GM12878 (cell line): ENCODE measurements at regions not wholly inside any gene's neighbourhood (a gene's known extent, or its start where the extent isn't known, plus 50 kb on each side); places are given as distances from the start of the nearest gene placed in this dataset.

ENCODE experiments used
- ATF7 ChIP-seq: fragments of 450-650 bp; IDR thresholded peaks from 2 replicates; pipeline ENCODE4 v1.6.1; 2016; ENCODE audit warnings: low read depth, mild to moderate bottlenecking
- CBX3 ChIP-seq: fragments of 200-600 bp; sonication (generic); IDR thresholded peaks from 2 replicates; pipeline ENCODE4 v1.6.1; 2016; ENCODE audit warnings: low read depth, borderline replicate concordance
- CEBPB ChIP-seq, 2 experiments: fragments of 150-350 bp in 1 of 2; IDR thresholded peaks; 2 replicates each; pipeline ENCODE4 v1.6.1; 2012 to 2014; ENCODE audit warnings: low read depth in 2 of 2, low read length in 2 of 2, borderline replicate concordance in 1 of 2, inconsistent platforms in 1 of 2
- CHD4 ChIP-seq: fragments of 200-600 bp; sonication (generic); IDR thresholded peaks from 2 replicates; pipeline ENCODE4 v1.6.1; 2016; ENCODE audit warnings: mild to moderate bottlenecking
- HDAC6 ChIP-seq: fragments of 200-600 bp; sonication (generic); IDR thresholded peaks from one replicate; pipeline ENCODE4 v1.8.0; 2017; ENCODE audit warnings: antibody characterized with exemption; ENCODE audit not compliant: unreplicated experiment
- IRF5 ChIP-seq: fragments of 450-650 bp; IDR thresholded peaks from 2 replicates; pipeline ENCODE4 v1.6.1; 2017; ENCODE audit warnings: borderline replicate concordance
- KDM1A ChIP-seq: fragments of 200-600 bp; sonication (generic); IDR thresholded peaks from 2 replicates; pipeline ENCODE4 v1.6.1; 2016; ENCODE audit warnings: borderline replicate concordance
- LARP7 ChIP-seq: fragments of 450-650 bp; IDR thresholded peaks from 2 replicates; pipeline ENCODE4 v1.6.1; 2017; ENCODE audit warnings: mild to moderate bottlenecking
- MXI1 ChIP-seq: fragments of 150-350 bp; IDR thresholded peaks from 2 replicates; pipeline ENCODE4 v1.6.1; 2011; ENCODE audit warnings: low read depth, mild to moderate bottlenecking, inconsistent platforms, low read length, improper control_type of control experiment
- NBN ChIP-seq: fragments of 450-650 bp; IDR thresholded peaks from 2 replicates; pipeline ENCODE4 v1.6.1; 2016
- NFYA ChIP-seq: IDR thresholded peaks from 2 replicates; pipeline ENCODE4 v1.6.1; 2011; ENCODE audit warnings: low read depth, mild to moderate bottlenecking, low read length, improper control_type of control experiment, borderline replicate concordance
- PAX8 ChIP-seq: fragments of 450-650 bp; IDR thresholded peaks from 2 replicates; pipeline ENCODE4 v1.6.1; 2017; ENCODE audit warnings: mild to moderate bottlenecking, moderate library complexity
- RB1 ChIP-seq: fragments of 450-650 bp; formaldehyde crosslinking; IDR thresholded peaks from 2 replicates; pipeline ENCODE4 v1.6.1; 2017; ENCODE audit warnings: mild to moderate bottlenecking, borderline replicate concordance
- SIN3A ChIP-seq: IDR thresholded peaks from 2 replicates; pipeline ENCODE4 v1.6.1; 2012; ENCODE audit warnings: low read depth, low read length, improper control_type of control experiment
- SMARCA5 ChIP-seq: fragments of 450-650 bp; IDR thresholded peaks from 2 replicates; pipeline ENCODE4 v1.6.1; 2017; ENCODE audit warnings: mild to moderate bottlenecking
- SUPT20H ChIP-seq: IDR thresholded peaks from 2 replicates; pipeline ENCODE4 v1.6.1; 2011; ENCODE audit warnings: low read depth, mild to moderate bottlenecking, low read length, moderate library complexity, borderline replicate concordance; ENCODE audit not compliant: control insufficient read depth
- SUZ12 ChIP-seq: fragments of 200-600 bp; sonication (generic); IDR thresholded peaks from one replicate; pipeline ENCODE4 v1.6.1; 2018; ENCODE audit warnings: antibody characterized with exemption, mild to moderate bottlenecking; ENCODE audit not compliant: unreplicated experiment
- TBL1XR1 ChIP-seq: IDR thresholded peaks from 2 replicates; pipeline ENCODE4 v1.6.1; 2012; ENCODE audit warnings: low read depth, low read length, improper control_type of control experiment
- TCF12 ChIP-seq: IDR thresholded peaks from 2 replicates; pipeline ENCODE4 v1.6.1; 2011; ENCODE audit warnings: low read depth, mild to moderate bottlenecking, low read length
- YBX1 ChIP-seq: fragments of 450-650 bp; IDR thresholded peaks from 2 replicates; pipeline ENCODE4 v1.6.1; 2016; ENCODE audit warnings: antibody characterized with exemption
- ZNF24 ChIP-seq: fragments of 450-650 bp; IDR thresholded peaks from 2 replicates; pipeline ENCODE4 v1.6.1; 2017; ENCODE audit warnings: antibody characterized with exemption, mild to moderate bottlenecking
- ZSCAN29 ChIP-seq: fragments of 450-650 bp; IDR thresholded peaks from 2 replicates; pipeline ENCODE4 v1.6.1; 2017; ENCODE audit warnings: mild to moderate bottlenecking, moderate library complexity
- TF ChIP-seq, protein P1 (sequence below): IDR thresholded peaks from 2 replicates; pipeline ENCODE4 v1.6.1; 2012; ENCODE audit warnings: low read depth, low read length, improper control_type of control experiment
- TF ChIP-seq, protein P2 (sequence below): IDR thresholded peaks from 2 replicates; pipeline ENCODE4 v1.6.1; 2011; ENCODE audit warnings: mild to moderate bottlenecking, low read depth, low read length, moderate library complexity; ENCODE audit not compliant: insufficient replicate concordance
- TF ChIP-seq, protein P3 (sequence below): fragments of 450-650 bp; IDR thresholded peaks from 2 replicates; pipeline ENCODE4 v1.6.1; 2017; ENCODE audit warnings: low read depth, mild to moderate bottlenecking, moderate library complexity
- TF ChIP-seq, protein P4 (sequence below): IDR thresholded peaks from 2 replicates; pipeline ENCODE4 v1.6.1; 2011; ENCODE audit warnings: borderline replicate concordance, low read depth, mild to moderate bottlenecking, moderate library complexity, low read length; ENCODE audit not compliant: insufficient read depth, poor library complexity, severe bottlenecking
- TF ChIP-seq, protein P5 (sequence below): fragments of 450-650 bp; IDR thresholded peaks from 2 replicates; pipeline ENCODE4 v1.6.1; 2016; ENCODE audit warnings: mild to moderate bottlenecking

DNA sequence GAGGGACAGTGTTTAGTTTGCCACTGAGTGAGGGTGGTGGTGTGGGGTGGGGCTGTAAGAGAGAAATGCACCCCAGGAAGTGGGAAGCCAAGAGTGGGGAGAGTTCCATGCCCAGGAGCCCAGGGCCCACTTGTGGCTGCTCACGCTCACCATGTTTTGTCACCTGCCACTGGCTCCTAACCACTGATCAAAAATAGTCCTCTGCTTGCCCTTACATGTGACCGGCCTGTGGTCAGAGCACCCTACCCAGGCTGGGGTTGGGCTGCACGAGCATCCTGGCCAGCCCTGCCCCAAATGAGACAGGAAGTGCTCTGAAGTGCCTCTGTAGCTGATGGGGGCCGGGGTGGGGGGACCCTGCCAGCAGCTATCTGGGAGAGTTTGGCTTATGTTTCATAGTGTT is 216.3 kb downstream of the RPLP1 start (continued):
- TF ChIP-seq, protein P1, sequence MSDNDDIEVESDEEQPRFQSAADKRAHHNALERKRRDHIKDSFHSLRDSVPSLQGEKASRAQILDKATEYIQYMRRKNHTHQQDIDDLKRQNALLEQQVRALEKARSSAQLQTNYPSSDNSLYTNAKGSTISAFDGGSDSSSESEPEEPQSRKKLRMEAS: no peak; the same call in 1 of the 2 replicates
- TF ChIP-seq TCF12 (peak; percentile 66; the same call in 1 of the 2 replicates), ATF7 (peak; percentile 65), HDAC6 (no peak), ZNF24 (no peak), NFYA (no peak), SMARCA5 (no peak), PAX8 (no peak), LARP7 (peak; percentile 37; the same call in 1 of the 2 replicates), CEBPB (IDR thresholded peaks at IDR 0.05; ENCODE audit: borderline replicate concordance in 1 of 2, low read depth in 2 of 2, low read length in 2 of 2) (no peak), SUPT20H (no peak), CBX3 (no peak), IRF5 (no peak), CHD4 (no peak), RB1 (no peak), NBN (peak; percentile 74), KDM1A (no peak), YBX1 (no peak), SUZ12 (no peak), TBL1XR1 (no peak), SIN3A (no peak), ZSCAN29 (no peak), MXI1 (no peak)
- TF ChIP-seq, protein P2, sequence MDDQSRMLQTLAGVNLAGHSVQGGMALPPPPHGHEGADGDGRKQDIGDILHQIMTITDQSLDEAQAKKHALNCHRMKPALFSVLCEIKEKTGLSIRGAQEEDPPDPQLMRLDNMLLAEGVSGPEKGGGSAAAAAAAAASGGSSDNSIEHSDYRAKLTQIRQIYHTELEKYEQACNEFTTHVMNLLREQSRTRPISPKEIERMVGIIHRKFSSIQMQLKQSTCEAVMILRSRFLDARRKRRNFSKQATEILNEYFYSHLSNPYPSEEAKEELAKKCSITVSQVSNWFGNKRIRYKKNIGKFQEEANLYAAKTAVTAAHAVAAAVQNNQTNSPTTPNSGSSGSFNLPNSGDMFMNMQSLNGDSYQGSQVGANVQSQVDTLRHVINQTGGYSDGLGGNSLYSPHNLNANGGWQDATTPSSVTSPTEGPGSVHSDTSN: no peak
- TF ChIP-seq, protein P3, sequence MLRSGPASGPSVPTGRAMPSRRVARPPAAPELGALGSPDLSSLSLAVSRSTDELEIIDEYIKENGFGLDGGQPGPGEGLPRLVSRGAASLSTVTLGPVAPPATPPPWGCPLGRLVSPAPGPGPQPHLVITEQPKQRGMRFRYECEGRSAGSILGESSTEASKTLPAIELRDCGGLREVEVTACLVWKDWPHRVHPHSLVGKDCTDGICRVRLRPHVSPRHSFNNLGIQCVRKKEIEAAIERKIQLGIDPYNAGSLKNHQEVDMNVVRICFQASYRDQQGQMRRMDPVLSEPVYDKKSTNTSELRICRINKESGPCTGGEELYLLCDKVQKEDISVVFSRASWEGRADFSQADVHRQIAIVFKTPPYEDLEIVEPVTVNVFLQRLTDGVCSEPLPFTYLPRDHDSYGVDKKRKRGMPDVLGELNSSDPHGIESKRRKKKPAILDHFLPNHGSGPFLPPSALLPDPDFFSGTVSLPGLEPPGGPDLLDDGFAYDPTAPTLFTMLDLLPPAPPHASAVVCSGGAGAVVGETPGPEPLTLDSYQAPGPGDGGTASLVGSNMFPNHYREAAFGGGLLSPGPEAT: peak; percentile 81; the same call in 1 of the 2 replicates
- TF ChIP-seq, protein P4, sequence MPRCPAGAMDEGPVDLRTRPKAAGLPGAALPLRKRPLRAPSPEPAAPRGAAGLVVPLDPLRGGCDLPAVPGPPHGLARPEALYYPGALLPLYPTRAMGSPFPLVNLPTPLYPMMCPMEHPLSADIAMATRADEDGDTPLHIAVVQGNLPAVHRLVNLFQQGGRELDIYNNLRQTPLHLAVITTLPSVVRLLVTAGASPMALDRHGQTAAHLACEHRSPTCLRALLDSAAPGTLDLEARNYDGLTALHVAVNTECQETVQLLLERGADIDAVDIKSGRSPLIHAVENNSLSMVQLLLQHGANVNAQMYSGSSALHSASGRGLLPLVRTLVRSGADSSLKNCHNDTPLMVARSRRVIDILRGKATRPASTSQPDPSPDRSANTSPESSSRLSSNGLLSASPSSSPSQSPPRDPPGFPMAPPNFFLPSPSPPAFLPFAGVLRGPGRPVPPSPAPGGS: no peak
- TF ChIP-seq, protein P5, sequence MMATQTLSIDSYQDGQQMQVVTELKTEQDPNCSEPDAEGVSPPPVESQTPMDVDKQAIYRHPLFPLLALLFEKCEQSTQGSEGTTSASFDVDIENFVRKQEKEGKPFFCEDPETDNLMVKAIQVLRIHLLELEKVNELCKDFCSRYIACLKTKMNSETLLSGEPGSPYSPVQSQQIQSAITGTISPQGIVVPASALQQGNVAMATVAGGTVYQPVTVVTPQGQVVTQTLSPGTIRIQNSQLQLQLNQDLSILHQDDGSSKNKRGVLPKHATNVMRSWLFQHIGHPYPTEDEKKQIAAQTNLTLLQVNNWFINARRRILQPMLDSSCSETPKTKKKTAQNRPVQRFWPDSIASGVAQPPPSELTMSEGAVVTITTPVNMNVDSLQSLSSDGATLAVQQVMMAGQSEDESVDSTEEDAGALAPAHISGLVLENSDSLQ: no peak
